HepG2 (cell line): ENCODE measurements at regions not wholly inside any gene's neighbourhood (a gene's known extent, or its start where the extent isn't known, plus 50 kb on each side); places are given as distances from the start of the nearest gene placed in this dataset.

Source experiments
- ATAC-seq: fragments of 200-7000 bp; cut with Tn5 transposase; 3 replicates; pipeline ENCODE4 v1.9.1; 2020; ENCODE audit warnings: mild to moderate bottlenecking, moderate library complexity
- BruUV-seq: library from RNA; stranded (reverse); fragments of 400-500 nt; replicated peaks from 2 replicates; lab custom pipeline; 2021; lab: Mats Ljungman, UMichigan
- CTCF ChIA-PET: fragments of 300-600 bp; formaldehyde crosslinking; extraction: SDS; loops from one replicate; lab custom pipeline; 2021; ENCODE audit warnings: low total read pairs, inconsistent platforms, low intra/inter-chr PET ratio; lab: Yijun Ruan, JAX
- POLR2A ChIA-PET: fragments of 350-600 bp; sonication (Branson Sonifier 250); formaldehyde crosslinking; loops from one replicate; lab custom pipeline; 2020; ENCODE audit warnings: antibody characterized with exemption, inconsistent platforms; lab: Yijun Ruan, JAX
- DNase-seq: peaks from one replicate; pipeline ENCODE4 v3.0.0-alpha.2; 2015; ENCODE audit warnings: low spot score
- FAIRE-seq: peaks from 3 replicates; lab custom pipeline; 2011; peaks lifted over from hg19 to GRCh38; lab: Jason Lieb, UNC
- H2AFZ ChIP-seq: one replicate; pipeline ENCODE4 v1.6.1; 2011; ENCODE audit warnings: low read length, inconsistent platforms
- H3K27ac ChIP-seq: fragments of 300-600 bp; 3 replicates; pipeline ENCODE4 v1.8.0; 2011; ENCODE audit warnings: mixed run types, mild to moderate bottlenecking, mixed read lengths, low read length, inconsistent platforms; ENCODE audit not compliant: insufficient read depth; ENCODE audit errors: extremely low read length
- H3K27me3 ChIP-seq, 2 experiments: fragments of 200-600 bp in 1 of 2; 2 replicates in 1 of 2; 3 replicates in 1 of 2; pipeline versions ENCODE4 v1.6.0 to v1.8.0; 2011; ENCODE audit warnings: low read length in 2 of 2, mild to moderate bottlenecking in 2 of 2, moderate library complexity in 2 of 2, inconsistent platforms in 1 of 2; ENCODE audit not compliant: insufficient read depth in 2 of 2, control insufficient read depth in 1 of 2
- H3K36me3 ChIP-seq, 2 experiments: fragments of 200-600 bp in 1 of 2; replicated peaks in 1 of 2; 2 replicates in 1 of 2; 3 replicates in 1 of 2; pipeline versions ENCODE4 v1.5.1 to v1.8.0; 2011; ENCODE audit warnings: low read length in 2 of 2, inconsistent platforms in 1 of 2; ENCODE audit not compliant: insufficient read depth in 2 of 2, control insufficient read depth in 1 of 2
- H3K4me1 ChIP-seq: 2 replicates; pipeline ENCODE4 v1.5.1; 2012; ENCODE audit warnings: low read length, inconsistent platforms; ENCODE audit not compliant: insufficient read depth
- H3K4me2 ChIP-seq: 2 replicates; pipeline ENCODE4 v1.6.0; 2011; ENCODE audit warnings: low read depth, low read length, inconsistent platforms
- H3K4me3 ChIP-seq, 3 experiments: fragments of 200-600 bp in 1 of 3; sonication (generic), shearing (Covaris generic) in 1 of 3; replicated peaks in 1 of 3; 2 replicates each; pipeline ENCODE4 v1.5.1; 2011 to 2016; ENCODE audit warnings: low read length in 3 of 3, inconsistent platforms in 2 of 3, low read depth in 2 of 3, mild to moderate bottlenecking in 2 of 3, control low read depth in 1 of 3, mixed read lengths in 1 of 3; ENCODE audit not compliant: insufficient read depth in 1 of 3
- H3K79me2 ChIP-seq: one replicate; pipeline ENCODE4 v1.6.1; 2011; ENCODE audit warnings: low read length, inconsistent platforms; ENCODE audit not compliant: insufficient read depth
- H3K9ac ChIP-seq: 2 replicates; pipeline ENCODE4 v1.6.0; 2011; ENCODE audit warnings: mild to moderate bottlenecking, low read depth, low read length, inconsistent platforms; ENCODE audit not compliant: insufficient read depth
- H3K9me3 ChIP-seq: 2 replicates; pipeline ENCODE4 v1.5.1; 2012; ENCODE audit warnings: mild to moderate bottlenecking, low read length
- H4K20me1 ChIP-seq: 2 replicates; pipeline ENCODE4 v1.6.0; 2011; ENCODE audit warnings: inconsistent platforms, mild to moderate bottlenecking, low read length, moderate library complexity; ENCODE audit not compliant: insufficient read depth
- GZF1 ChIP-seq: sonication (generic); formaldehyde crosslinking; IDR thresholded peaks from 2 replicates; pipeline ENCODE4 v1.5.1; 2020; ENCODE audit warnings: mild to moderate bottlenecking, missing genetic modification reagents
- HES4 ChIP-seq: sonication (generic); formaldehyde crosslinking; IDR thresholded peaks from 2 replicates; pipeline ENCODE4 v1.9.0; 2021; ENCODE audit warnings: mild to moderate bottlenecking, missing genetic modification reagents, borderline replicate concordance
- NBN ChIP-seq: fragments of 450-650 bp; conservative IDR thresholded peaks from 2 replicates; pipeline ENCODE4 v1.6.1; 2017
- PAF1 ChIP-seq: IDR thresholded peaks from 2 replicates; pipeline ENCODE4 v1.6.1; 2016; ENCODE audit warnings: missing genetic modification reagents, missing compliant biosample characterization
- SATB2 ChIP-seq: sonication (generic); formaldehyde crosslinking; IDR thresholded peaks from 2 replicates; pipeline ENCODE4 v1.5.0; 2020; ENCODE audit warnings: missing genetic modification reagents
- STAG1 ChIP-seq: sonication (generic); formaldehyde crosslinking; IDR thresholded peaks from 2 replicates; pipeline ENCODE4 v1.4.0; 2020; ENCODE audit warnings: missing genetic modification reagents
- TOE1 ChIP-seq: sonication (generic); formaldehyde crosslinking; IDR thresholded peaks from 2 replicates; pipeline ENCODE4 v1.4.0; 2020; ENCODE audit warnings: mild to moderate bottlenecking, missing genetic modification reagents
- YEATS4 ChIP-seq: sonication (generic); formaldehyde crosslinking; IDR thresholded peaks from 2 replicates; pipeline ENCODE4 v1.4.0; 2020; ENCODE audit warnings: missing genetic modification reagents, borderline replicate concordance
- ZNF543 ChIP-seq: sonication (generic); formaldehyde crosslinking; IDR thresholded peaks from 2 replicates; pipeline ENCODE4 v1.4.0; 2020; ENCODE audit warnings: mild to moderate bottlenecking, missing genetic modification reagents
- ZNF589 ChIP-seq: sonication (generic); formaldehyde crosslinking; conservative IDR thresholded peaks from 2 replicates; pipeline ENCODE4 v1.8.0; 2022; ENCODE audit warnings: mild to moderate bottlenecking, moderate library complexity, missing genetic modification reagents
- ZNF7 ChIP-seq: IDR thresholded peaks from 2 replicates; pipeline ENCODE4 v1.6.1; 2016; ENCODE audit warnings: missing biosample characterization, missing genetic modification reagents
- WGBS: methylation state at CpG from one replicate; pipeline ENCODE4 v1.1.6; 2017; ENCODE audit warnings: low lambda C conversion rate; 5-methylcytosine and 5-hydroxymethylcytosine counted together
- in situ Hi-C: cut with HindIII; loops from 2 replicates; pipeline ENCODE4 v1.10.0; 2017; ENCODE audit warnings: low pct_unique_long_range_greater_than_20kb; ENCODE audit not compliant: extremely low pct_ligation_motif_present
- intact Hi-C: fragments of 100-400 bp; cut with micrococcal nuclease; formaldehyde crosslinking; loops from one replicate; pipeline ENCODE4 v1.10.0; 2022; ENCODE audit not compliant: unreplicated experiment
- TF ChIP-seq, protein P1 (sequence below): IDR thresholded peaks from 2 replicates; pipeline ENCODE4 v1.6.1; 2016; ENCODE audit warnings: low read depth
- TF ChIP-seq, protein P2 (sequence below): sonication (generic); formaldehyde crosslinking; conservative IDR thresholded peaks from 2 replicates; pipeline ENCODE4 v1.8.1; 2023; ENCODE audit warnings: missing genetic modification reagents
- TF ChIP-seq, protein P3 (sequence below): sonication (generic); formaldehyde crosslinking; IDR thresholded peaks from 2 replicates; pipeline ENCODE4 v1.4.0; 2020; ENCODE audit warnings: missing genetic modification reagents
- TF ChIP-seq, protein P4 (sequence below): sonication (generic); formaldehyde crosslinking; IDR thresholded peaks from 2 replicates; pipeline ENCODE4 v1.4.0; 2020; ENCODE audit warnings: mild to moderate bottlenecking, low read depth, missing genetic modification reagents

DNA sequence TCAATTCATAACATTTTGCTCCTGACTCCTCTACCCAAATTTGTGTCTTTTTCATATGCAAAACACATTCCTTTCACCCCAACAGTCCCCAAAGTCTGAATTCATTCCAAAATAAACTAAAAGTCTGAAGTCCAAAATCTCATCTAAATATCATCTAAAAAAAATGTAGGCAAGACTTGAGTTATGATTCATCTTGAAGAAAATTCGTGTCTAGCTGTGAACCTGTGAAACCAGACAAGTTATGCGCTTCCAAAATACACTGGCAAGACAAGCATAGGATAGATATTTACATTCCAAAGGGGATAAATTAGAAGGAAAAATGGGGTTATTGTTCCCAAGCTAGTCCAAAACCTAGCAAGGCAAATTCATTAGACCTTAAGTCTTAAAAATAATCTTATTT lies 1302.0 kb upstream of the GBE1 start:
- DNase-seq: no peak
- Histone ChIP-seq H3K27ac (no peak overlapping the region), H3K36me3 (no peaks in the 10 kb centered on the region), H4K20me1 (no peaks in the 10 kb centered on the region), H3K4me3 (no peak overlapping the region), H3K9ac (no peak overlapping the region), H2AFZ (no peak overlapping the region), H3K79me2 (no peaks in the 10 kb centered on the region), H3K9me3 (peaks cover 6% of the 10 kb centered on the region; the same call in 1 of the 2 replicates), H3K4me1 (no peaks in the 10 kb centered on the region), H3K4me2 (no peak overlapping the region), H3K27me3 (no peaks in the 10 kb centered on the region; a peak in 1 of 5 replicates)
- intact Hi-C loops (no loop called here), in situ Hi-C loops (no loop called here)
- BruUV-seq: no TSS peak
- ATAC-seq: no peak
- FAIRE-seq: no peak
- 26% methylated on average over 2 of the region's 2 CpGs for WGBS
- CTCF ChIA-PET: no interaction called here
- POLR2A ChIA-PET: no interaction called here
- TF ChIP-seq YEATS4 (CRISPR knock-in tag) (no peak), NBN (no peak), ZNF7 (no peak), GZF1 (CRISPR knock-in tag) (no peak), TOE1 (CRISPR knock-in tag) (no peak), ZNF543 (no peak), SATB2 (CRISPR knock-in tag) (no peak), HES4 (CRISPR knock-in tag) (no peak), STAG1 (no peak), PAF1 (CRISPR knock-in tag) (no peak), ZNF589 (no peak)
- TF ChIP-seq, protein P1, sequence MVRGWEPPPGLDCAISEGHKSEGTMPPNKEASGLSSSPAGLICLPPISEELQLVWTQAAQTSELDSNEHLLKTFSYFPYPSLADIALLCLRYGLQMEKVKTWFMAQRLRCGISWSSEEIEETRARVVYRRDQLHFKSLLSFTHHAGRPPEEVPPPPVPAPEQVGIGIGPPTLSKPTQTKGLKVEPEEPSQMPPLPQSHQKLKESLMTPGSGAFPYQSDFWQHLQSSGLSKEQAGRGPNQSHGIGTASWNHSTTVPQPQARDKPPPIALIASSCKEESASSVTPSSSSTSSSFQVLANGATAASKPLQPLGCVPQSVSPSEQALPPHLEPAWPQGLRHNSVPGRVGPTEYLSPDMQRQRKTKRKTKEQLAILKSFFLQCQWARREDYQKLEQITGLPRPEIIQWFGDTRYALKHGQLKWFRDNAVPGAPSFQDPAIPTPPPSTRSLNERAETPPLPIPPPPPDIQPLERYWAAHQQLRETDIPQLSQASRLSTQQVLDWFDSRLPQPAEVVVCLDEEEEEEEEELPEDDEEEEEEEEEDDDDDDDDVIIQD: no peak
- TF ChIP-seq, protein P2, sequence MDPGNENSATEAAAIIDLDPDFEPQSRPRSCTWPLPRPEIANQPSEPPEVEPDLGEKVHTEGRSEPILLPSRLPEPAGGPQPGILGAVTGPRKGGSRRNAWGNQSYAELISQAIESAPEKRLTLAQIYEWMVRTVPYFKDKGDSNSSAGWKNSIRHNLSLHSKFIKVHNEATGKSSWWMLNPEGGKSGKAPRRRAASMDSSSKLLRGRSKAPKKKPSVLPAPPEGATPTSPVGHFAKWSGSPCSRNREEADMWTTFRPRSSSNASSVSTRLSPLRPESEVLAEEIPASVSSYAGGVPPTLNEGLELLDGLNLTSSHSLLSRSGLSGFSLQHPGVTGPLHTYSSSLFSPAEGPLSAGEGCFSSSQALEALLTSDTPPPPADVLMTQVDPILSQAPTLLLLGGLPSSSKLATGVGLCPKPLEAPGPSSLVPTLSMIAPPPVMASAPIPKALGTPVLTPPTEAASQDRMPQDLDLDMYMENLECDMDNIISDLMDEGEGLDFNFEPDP (CRISPR knock-in tag): no peak
- TF ChIP-seq, protein P3, sequence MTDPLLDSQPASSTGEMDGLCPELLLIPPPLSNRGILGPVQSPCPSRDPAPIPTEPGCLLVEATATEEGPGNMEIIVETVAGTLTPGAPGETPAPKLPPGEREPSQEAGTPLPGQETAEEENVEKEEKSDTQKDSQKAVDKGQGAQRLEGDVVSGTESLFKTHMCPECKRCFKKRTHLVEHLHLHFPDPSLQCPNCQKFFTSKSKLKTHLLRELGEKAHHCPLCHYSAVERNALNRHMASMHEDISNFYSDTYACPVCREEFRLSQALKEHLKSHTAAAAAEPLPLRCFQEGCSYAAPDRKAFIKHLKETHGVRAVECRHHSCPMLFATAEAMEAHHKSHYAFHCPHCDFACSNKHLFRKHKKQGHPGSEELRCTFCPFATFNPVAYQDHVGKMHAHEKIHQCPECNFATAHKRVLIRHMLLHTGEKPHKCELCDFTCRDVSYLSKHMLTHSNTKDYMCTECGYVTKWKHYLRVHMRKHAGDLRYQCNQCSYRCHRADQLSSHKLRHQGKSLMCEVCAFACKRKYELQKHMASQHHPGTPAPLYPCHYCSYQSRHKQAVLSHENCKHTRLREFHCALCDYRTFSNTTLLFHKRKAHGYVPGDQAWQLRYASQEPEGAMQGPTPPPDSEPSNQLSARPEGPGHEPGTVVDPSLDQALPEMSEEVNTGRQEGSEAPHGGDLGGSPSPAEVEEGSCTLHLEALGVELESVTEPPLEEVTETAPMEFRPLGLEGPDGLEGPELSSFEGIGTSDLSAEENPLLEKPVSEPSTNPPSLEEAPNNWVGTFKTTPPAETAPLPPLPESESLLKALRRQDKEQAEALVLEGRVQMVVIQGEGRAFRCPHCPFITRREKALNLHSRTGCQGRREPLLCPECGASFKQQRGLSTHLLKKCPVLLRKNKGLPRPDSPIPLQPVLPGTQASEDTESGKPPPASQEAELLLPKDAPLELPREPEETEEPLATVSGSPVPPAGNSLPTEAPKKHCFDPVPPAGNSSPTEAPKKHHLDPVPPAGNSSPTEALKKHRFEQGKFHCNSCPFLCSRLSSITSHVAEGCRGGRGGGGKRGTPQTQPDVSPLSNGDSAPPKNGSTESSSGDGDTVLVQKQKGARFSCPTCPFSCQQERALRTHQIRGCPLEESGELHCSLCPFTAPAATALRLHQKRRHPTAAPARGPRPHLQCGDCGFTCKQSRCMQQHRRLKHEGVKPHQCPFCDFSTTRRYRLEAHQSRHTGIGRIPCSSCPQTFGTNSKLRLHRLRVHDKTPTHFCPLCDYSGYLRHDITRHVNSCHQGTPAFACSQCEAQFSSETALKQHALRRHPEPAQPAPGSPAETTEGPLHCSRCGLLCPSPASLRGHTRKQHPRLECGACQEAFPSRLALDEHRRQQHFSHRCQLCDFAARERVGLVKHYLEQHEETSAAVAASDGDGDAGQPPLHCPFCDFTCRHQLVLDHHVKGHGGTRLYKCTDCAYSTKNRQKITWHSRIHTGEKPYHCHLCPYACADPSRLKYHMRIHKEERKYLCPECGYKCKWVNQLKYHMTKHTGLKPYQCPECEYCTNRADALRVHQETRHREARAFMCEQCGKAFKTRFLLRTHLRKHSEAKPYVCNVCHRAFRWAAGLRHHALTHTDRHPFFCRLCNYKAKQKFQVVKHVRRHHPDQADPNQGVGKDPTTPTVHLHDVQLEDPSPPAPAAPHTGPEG (CRISPR knock-in tag): no peak
- TF ChIP-seq, protein P4, sequence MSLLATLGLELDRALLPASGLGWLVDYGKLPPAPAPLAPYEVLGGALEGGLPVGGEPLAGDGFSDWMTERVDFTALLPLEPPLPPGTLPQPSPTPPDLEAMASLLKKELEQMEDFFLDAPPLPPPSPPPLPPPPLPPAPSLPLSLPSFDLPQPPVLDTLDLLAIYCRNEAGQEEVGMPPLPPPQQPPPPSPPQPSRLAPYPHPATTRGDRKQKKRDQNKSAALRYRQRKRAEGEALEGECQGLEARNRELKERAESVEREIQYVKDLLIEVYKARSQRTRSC (CRISPR knock-in tag): no peak
